PC-3 (cell line): ENCODE measurements at regions not wholly inside any gene's neighbourhood (a gene's known extent, or its start where the extent isn't known, plus 50 kb on each side); places are given as distances from the start of the nearest gene placed in this dataset.

Experiments
- ATAC-seq: fragments of 200-7000 bp; cut with Tn5 transposase; 2 replicates; pipeline ENCODE4 v1.9.1; 2020; ENCODE audit warnings: mild to moderate bottlenecking, moderate library complexity
- BruUV-seq: library from RNA; stranded (reverse); fragments of 400-500 nt; replicated peaks from 2 replicates; lab custom pipeline; 2021; lab: Mats Ljungman, UMichigan
- CTCF ChIA-PET: fragments of 300-600 bp; sonication (Branson Sonifier 250); formaldehyde crosslinking; loops from one replicate; lab custom pipeline; 2022; ENCODE audit warnings: antibody characterized with exemption; lab: Charles Lee
- POLR2A ChIA-PET: fragments of 300-600 bp; sonication (Branson Sonifier 250); formaldehyde crosslinking; loops from one replicate; lab custom pipeline; 2022; ENCODE audit warnings: antibody characterized with exemption; ENCODE audit not compliant: unreplicated experiment; lab: Charles Lee
- DNase-seq: peaks from one replicate; pipeline ENCODE4 v3.0.0-alpha.2; 2015
- H2AFZ ChIP-seq: fragments of 300-600 bp; sonication (generic); 2 replicates; pipeline ENCODE4 v1.6.0; 2016; ENCODE audit warnings: antibody characterized with exemption, low read length
- H3F3A ChIP-seq: fragments of 300-600 bp; sonication (generic); one replicate; pipeline ENCODE4 v1.6.0; 2017; ENCODE audit warnings: antibody characterized with exemption, low read length, control low read depth, mild to moderate bottlenecking; ENCODE audit not compliant: unreplicated experiment
- H3K27ac ChIP-seq: fragments of 300-600 bp; sonication (generic); 2 replicates; pipeline ENCODE4 v1.5.1; 2016; ENCODE audit warnings: mild to moderate bottlenecking, low read length
- H3K27me3 ChIP-seq: fragments of 300-600 bp; sonication (generic); 2 replicates; pipeline ENCODE4 v1.6.1; 2016; ENCODE audit warnings: low read length, mixed read lengths
- H3K36me3 ChIP-seq: fragments of 300-600 bp; sonication (generic); 2 replicates; pipeline ENCODE4 v1.6.1; 2016; ENCODE audit warnings: low read depth, mixed run types, low read length, mixed read lengths
- H3K4me1 ChIP-seq: fragments of 300-600 bp; sonication (generic); 2 replicates; pipeline ENCODE4 v1.5.1; 2016; ENCODE audit warnings: low read length; ENCODE audit not compliant: insufficient read depth
- H3K4me2 ChIP-seq: fragments of 300-600 bp; sonication (generic); 2 replicates; pipeline ENCODE4 v1.6.0; 2016; ENCODE audit warnings: low read length
- H3K4me3 ChIP-seq: fragments of 300-600 bp; sonication (generic); 2 replicates; pipeline ENCODE4 v1.5.1; 2016; ENCODE audit warnings: mild to moderate bottlenecking, low read length, mixed read lengths
- H3K79me2 ChIP-seq: fragments of 300-600 bp; sonication (generic); 2 replicates; pipeline ENCODE4 v1.6.1; 2017; ENCODE audit warnings: low read length, mixed read lengths
- H3K9ac ChIP-seq: fragments of 300-600 bp; sonication (generic); 2 replicates; pipeline ENCODE4 v1.6.0; 2016; ENCODE audit warnings: mild to moderate bottlenecking, low read length
- H3K9me2 ChIP-seq: fragments of 300-600 bp; sonication (generic); replicated peaks from 2 replicates; pipeline ENCODE4 v1.6.1; 2016; ENCODE audit warnings: mixed run types, low read length, mixed read lengths
- H3K9me3 ChIP-seq: fragments of 300-600 bp; sonication (generic); 2 replicates; pipeline ENCODE4 v1.6.1; 2016; ENCODE audit warnings: low read length, mixed read lengths
- H4K20me1 ChIP-seq: fragments of 300-600 bp; sonication (generic); 2 replicates; pipeline ENCODE4 v1.6.1; 2016; ENCODE audit warnings: low read length, mixed read lengths
- CTCF ChIP-seq: fragments of 300-600 bp; sonication (generic); conservative IDR thresholded peaks from 2 replicates; pipeline ENCODE4 v1.5.1; 2017; ENCODE audit warnings: antibody characterized with exemption, low read depth, mild to moderate bottlenecking, low read length
- EZH2 ChIP-seq: fragments of 300-600 bp; sonication (generic); IDR thresholded peaks from one replicate; pipeline ENCODE4 v1.6.1; 2017; ENCODE audit warnings: antibody characterized with exemption, mild to moderate bottlenecking, low read length; ENCODE audit not compliant: unreplicated experiment
- EZH2phosphoT487 ChIP-seq: fragments of 300-600 bp; sonication (generic); IDR thresholded peaks from 2 replicates; pipeline ENCODE4 v1.6.1; 2018; ENCODE audit warnings: mild to moderate bottlenecking, antibody characterized with exemption, low read length, borderline replicate concordance
- intact Hi-C: fragments of 100-400 bp; cut with micrococcal nuclease; formaldehyde crosslinking; loops from 2 replicates; pipeline ENCODE4 v1.9.0; 2023

- no peaks in the 10 kb centered on the region for H4K20me1 ChIP-seq
- no peak overlapping the region for H3K4me2 ChIP-seq
- no peaks in the 10 kb centered on the region for H3K79me2 ChIP-seq
- no peaks in the 10 kb centered on the region for H3K9me3 ChIP-seq
- H3K36me3 ChIP-seq = no peaks in the 10 kb centered on the region
- H3K4me1 ChIP-seq = no peaks in the 10 kb centered on the region
- DNase-seq = no peak
- no TSS peak for BruUV-seq
- CTCF ChIA-PET = no interaction called here
- H3K27me3 ChIP-seq = no peaks in the 10 kb centered on the region
- intact Hi-C loops = no loop called here
- TF ChIP-seq EZH2phosphoT487 (no peak), EZH2 (no peak), CTCF (no peak)
- no peak overlapping the region for H2AFZ ChIP-seq
- H3K9ac ChIP-seq = no peak overlapping the region
- no peaks in the 10 kb centered on the region for H3F3A ChIP-seq
- no peak for ATAC-seq
- H3K4me3 ChIP-seq = no peak overlapping the region
- H3K9me2 ChIP-seq = no peaks in the 10 kb centered on the region
- POLR2A ChIA-PET = no interaction called here
- no peak overlapping the region for H3K27ac ChIP-seq
These were observed 79.7 kb downstream of the AIPL1 start for GRCh38 chr17:6355196-6355595.

DNA sequence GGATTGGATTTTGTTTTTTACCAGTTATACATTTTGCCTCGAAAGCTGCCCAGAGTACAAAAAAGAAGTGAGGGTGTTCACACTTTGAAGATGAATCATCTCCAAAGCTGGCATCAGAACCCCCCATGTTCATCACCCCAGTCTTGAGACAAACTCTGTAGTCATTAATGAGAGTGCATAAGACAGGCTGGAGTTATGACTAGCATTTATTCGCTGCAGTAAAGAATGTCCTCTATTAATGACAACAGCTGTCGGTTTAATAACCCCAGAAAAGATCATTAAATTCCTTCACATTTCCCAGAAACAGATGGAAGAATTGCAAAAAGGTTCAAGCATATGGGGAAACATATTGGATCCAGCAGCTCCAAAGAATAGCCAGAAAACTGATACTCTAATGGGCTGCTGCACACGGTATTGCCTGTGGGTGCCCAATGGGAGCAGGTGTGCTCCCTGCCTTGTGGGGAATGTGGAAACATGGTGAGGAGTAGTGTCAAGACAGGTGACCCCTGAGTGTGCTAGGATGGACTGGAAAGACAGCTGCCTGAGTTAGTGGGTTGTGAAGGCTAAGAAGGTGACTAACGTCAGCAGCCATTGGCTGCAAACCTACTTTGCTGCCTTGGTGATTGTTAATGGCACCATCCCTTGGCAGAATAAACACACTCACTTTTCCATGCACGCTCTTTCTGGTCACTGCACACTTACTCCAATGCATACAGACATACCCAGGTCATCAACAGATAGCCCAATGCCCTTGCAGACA is 81.9 kb downstream of the AIPL1 start:
- no peaks in the 10 kb centered on the region for H3K9me3 ChIP-seq

More for the DNA sequence above, 81.9 kb downstream of the AIPL1 start:
- no peak overlapping the region for H3K27ac ChIP-seq
- no peaks in the 10 kb centered on the region for H3K9me2 ChIP-seq
- BruUV-seq = no TSS peak
- no peaks in the 10 kb centered on the region for H4K20me1 ChIP-seq
- H3F3A ChIP-seq = no peaks in the 10 kb centered on the region
- no peaks in the 10 kb centered on the region for H3K27me3 ChIP-seq
- H3K36me3 ChIP-seq = no peaks in the 10 kb centered on the region
- ATAC-seq (no peak), DNase-seq (no peak)
- intact Hi-C loops = no loop called here
- H3K79me2 ChIP-seq = no peaks in the 10 kb centered on the region
- H3K9ac ChIP-seq = no peak overlapping the region
- H3K4me2 ChIP-seq = no peak overlapping the region
- no peak overlapping the region for H2AFZ ChIP-seq
- no peaks in the 10 kb centered on the region for H3K4me1 ChIP-seq
- H3K4me3 ChIP-seq = no peak overlapping the region
- CTCF ChIA-PET = no interaction called here
- no peak for TF ChIP-seq CTCF
- POLR2A ChIA-PET = no interaction called here
